Stimulated activated naive B cell treated with anti-CD40 and anti-IgM and Interleukin-4, amounts not matched to agents 10 μg/mL and 1 μg/mL and 100 μg/mL, for 72 hours (primary cell): ENCODE measurements at regions not wholly inside any gene's neighbourhood (a gene's known extent, or its start where the extent isn't known, plus 50 kb on each side); places are given as distances from the start of the nearest gene placed in this dataset.

ENCODE experiments used
- ATAC-seq, 2 donors: fragments of 150-1000 bp; cut with Tn5 transposase; replicated peaks; 2 replicates each; pipeline ENCODE4 v1.10.0; 2021; ENCODE audit warnings: moderate library complexity in 1 of 2
- DNase-seq: peaks from one replicate; pipeline ENCODE4 v3.0.0; 2021
- H3K27ac Mint-ChIP-seq: one replicate; pipeline ENCODE4 v1.8.0; 2022; ENCODE audit warnings: mild to moderate bottlenecking, mixed read lengths
- H3K27me3 Mint-ChIP-seq, 2 donors: one replicate each; pipeline ENCODE4 v1.8.0; 2022; ENCODE audit warnings: mixed read lengths in 2 of 2
- H3K36me3 Mint-ChIP-seq, 2 donors: one replicate each; pipeline ENCODE4 v1.8.0; 2022; ENCODE audit warnings: mixed read lengths in 2 of 2, mild to moderate bottlenecking in 1 of 2
- H3K4me1 Mint-ChIP-seq, 2 donors: one replicate each; pipeline ENCODE4 v1.8.0; 2022; ENCODE audit warnings: mixed read lengths in 2 of 2, mild to moderate bottlenecking in 1 of 2
- H3K4me3 Mint-ChIP-seq, 2 donors: one replicate each; pipeline ENCODE4 v1.8.0; 2022; ENCODE audit warnings: mild to moderate bottlenecking in 2 of 2, mixed read lengths in 2 of 2, moderate library complexity in 1 of 2
- H3K9me3 Mint-ChIP-seq, 2 donors: one replicate each; pipeline ENCODE4 v1.8.0; 2022; ENCODE audit warnings: mixed read lengths in 2 of 2, mild to moderate bottlenecking in 1 of 2

GRCh38 chr1:14014929-14015328, 314.9 kb downstream of the PRDM2 start:
- DNase-seq (no peak), ATAC-seq (no peak)
- Mint-ChIP-seq H3K36me3 (no peaks in the 10 kb centered on the region), H3K4me3 (no peak overlapping the region), H3K27ac (no peak overlapping the region), H3K27me3 (peaks cover 8 to 25% of the 10 kb centered on the region in 2 donors), H3K4me1 (no peaks in the 10 kb centered on the region), H3K9me3 (no peaks in the 10 kb centered on the region)

DNA sequence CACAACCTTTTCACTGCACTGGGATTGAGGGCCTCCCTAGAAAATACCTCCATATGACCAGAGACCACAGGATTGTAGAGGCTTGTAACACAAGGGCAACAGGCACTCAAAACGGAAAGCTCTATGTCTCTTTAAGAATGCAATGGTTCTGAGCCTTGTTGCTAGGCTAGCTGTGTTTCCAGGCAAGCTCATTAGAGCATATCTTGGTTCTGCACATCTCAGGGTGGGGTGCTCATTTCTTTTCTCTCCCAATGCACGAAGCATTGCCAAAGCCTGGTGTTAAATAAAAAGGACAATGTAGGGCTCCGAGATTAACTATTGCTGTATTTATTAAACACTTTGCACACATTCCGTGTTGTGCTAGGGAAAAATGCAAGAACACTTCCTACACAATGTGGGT, 315.9 kb downstream of the PRDM2 start:
- Mint-ChIP-seq H3K27ac (no peak overlapping the region), H3K36me3 (no peaks in the 10 kb centered on the region), H3K4me1 (no peaks in the 10 kb centered on the region), H3K27me3 (peaks cover 12 to 23% of the 10 kb centered on the region in 2 donors), H3K9me3 (no peaks in the 10 kb centered on the region), H3K4me3 (no peak overlapping the region)
- DNase-seq (no peak), ATAC-seq (no peak)

GRCh38 chr1:14017531-14017961, 317.6 kb downstream of the PRDM2 start:
- Mint-ChIP-seq H3K4me3 (no peak overlapping the region), H3K9me3 (no peaks in the 10 kb centered on the region), H3K4me1 (no peaks in the 10 kb centered on the region), H3K36me3 (no peaks in the 10 kb centered on the region), H3K27ac (no peak overlapping the region), H3K27me3 (peaks cover 12 to 20% of the 10 kb centered on the region in 2 donors)
- ATAC-seq (no peak), DNase-seq (no peak)

GRCh38 chr1:14019461-14019860, 319.5 kb downstream of the PRDM2 start:
- no peak overlapping the region for H3K4me3 Mint-ChIP-seq

DNA sequence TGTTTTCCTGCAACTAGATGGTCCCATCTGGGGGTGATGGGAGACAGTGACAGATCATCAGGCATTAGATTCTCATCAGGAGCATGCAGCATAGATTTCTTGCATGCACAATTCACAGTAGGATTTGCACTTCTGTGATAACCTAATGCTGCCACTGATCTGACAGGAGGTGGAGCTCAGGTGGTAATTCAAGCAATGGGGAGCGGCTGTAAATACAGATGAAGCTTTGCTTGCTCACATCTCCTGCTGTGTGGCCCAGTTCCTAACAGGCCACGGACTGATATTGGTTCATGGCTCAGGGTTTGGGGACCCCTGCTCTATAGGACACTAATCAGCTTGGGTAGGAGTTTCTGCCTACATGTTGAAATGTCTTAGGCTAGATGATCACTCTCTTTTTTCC, 320.0 kb downstream of the PRDM2 start:
- DNase-seq = no peak
- Mint-ChIP-seq H3K36me3 (no peaks in the 10 kb centered on the region), H3K4me3 (no peak overlapping the region), H3K27me3 (peaks cover 20% of the 10 kb centered on the region in 2 donors), H3K27ac (no peak overlapping the region), H3K9me3 (no peaks in the 10 kb centered on the region), H3K4me1 (no peaks in the 10 kb centered on the region)
- ATAC-seq = no peak

More at GRCh38 chr1:14019461-14019860, 319.5 kb downstream of the PRDM2 start:
- Mint-ChIP-seq H3K27me3 (peaks cover 20% of the 10 kb centered on the region in 2 donors), H3K4me1 (no peaks in the 10 kb centered on the region), H3K9me3 (no peaks in the 10 kb centered on the region), H3K27ac (no peak overlapping the region), H3K36me3 (no peaks in the 10 kb centered on the region)
- no peak for ATAC-seq
- DNase-seq = no peak

- Mint-ChIP-seq H3K9me3 (peaks cover 0 to 3% of the 10 kb centered on the region in 2 donors), H3K4me3 (no peak overlapping the region), H3K4me1 (no peaks in the 10 kb centered on the region), H3K36me3 (no peaks in the 10 kb centered on the region), H3K27me3 (peaks cover 13 to 24% of the 10 kb centered on the region in 2 donors), H3K27ac (no peak overlapping the region)
- no peak for DNase-seq
- no peak for ATAC-seq
Observed at GRCh38 chr1:14027099-14027498, 327.1 kb downstream of the PRDM2 start.

- DNase-seq (no peak), ATAC-seq (no peak)
- no peaks in the 10 kb centered on the region for H3K36me3 Mint-ChIP-seq
- H3K27me3 Mint-ChIP-seq = peaks cover 23 to 27% of the 10 kb centered on the region in 2 donors
- H3K9me3 Mint-ChIP-seq = peaks cover 3 to 6% of the 10 kb centered on the region in 2 donors
- H3K27ac Mint-ChIP-seq = no peak overlapping the region
- H3K4me3 Mint-ChIP-seq = no peak overlapping the region
- H3K4me1 Mint-ChIP-seq = no peaks in the 10 kb centered on the region
Observed at GRCh38 chr1:14031461-14031860, 331.5 kb downstream of the PRDM2 start.

- no peaks in the 10 kb centered on the region for H3K4me1 Mint-ChIP-seq
- no peak for ATAC-seq
- H3K9me3 Mint-ChIP-seq = peaks cover 3 to 6% of the 10 kb centered on the region in 2 donors
- no peak overlapping the region for H3K4me3 Mint-ChIP-seq
- no peak for DNase-seq
- peaks cover 22 to 28% of the 10 kb centered on the region in 2 donors for H3K27me3 Mint-ChIP-seq
- no peak overlapping the region for H3K27ac Mint-ChIP-seq
- H3K36me3 Mint-ChIP-seq = no peaks in the 10 kb centered on the region
Observed at GRCh38 chr1:14034506-14034905, 334.5 kb downstream of the PRDM2 start.

GRCh38 chr1:14037101-14037847, 337.3 kb downstream of the PRDM2 start:
- Mint-ChIP-seq H3K4me1 (peaks cover 4 to 9% of the 10 kb centered on the region in 2 donors), H3K36me3 (peaks cover 0 to 4% of the 10 kb centered on the region in 2 donors), H3K9me3 (peaks cover 14 to 17% of the 10 kb centered on the region in 2 donors), H3K27ac (no peak overlapping the region), H3K27me3 (peaks cover 13 to 18% of the 10 kb centered on the region in 2 donors), H3K4me3 (no peak overlapping the region)
- DNase-seq = no peak
- no peak for ATAC-seq

DNA sequence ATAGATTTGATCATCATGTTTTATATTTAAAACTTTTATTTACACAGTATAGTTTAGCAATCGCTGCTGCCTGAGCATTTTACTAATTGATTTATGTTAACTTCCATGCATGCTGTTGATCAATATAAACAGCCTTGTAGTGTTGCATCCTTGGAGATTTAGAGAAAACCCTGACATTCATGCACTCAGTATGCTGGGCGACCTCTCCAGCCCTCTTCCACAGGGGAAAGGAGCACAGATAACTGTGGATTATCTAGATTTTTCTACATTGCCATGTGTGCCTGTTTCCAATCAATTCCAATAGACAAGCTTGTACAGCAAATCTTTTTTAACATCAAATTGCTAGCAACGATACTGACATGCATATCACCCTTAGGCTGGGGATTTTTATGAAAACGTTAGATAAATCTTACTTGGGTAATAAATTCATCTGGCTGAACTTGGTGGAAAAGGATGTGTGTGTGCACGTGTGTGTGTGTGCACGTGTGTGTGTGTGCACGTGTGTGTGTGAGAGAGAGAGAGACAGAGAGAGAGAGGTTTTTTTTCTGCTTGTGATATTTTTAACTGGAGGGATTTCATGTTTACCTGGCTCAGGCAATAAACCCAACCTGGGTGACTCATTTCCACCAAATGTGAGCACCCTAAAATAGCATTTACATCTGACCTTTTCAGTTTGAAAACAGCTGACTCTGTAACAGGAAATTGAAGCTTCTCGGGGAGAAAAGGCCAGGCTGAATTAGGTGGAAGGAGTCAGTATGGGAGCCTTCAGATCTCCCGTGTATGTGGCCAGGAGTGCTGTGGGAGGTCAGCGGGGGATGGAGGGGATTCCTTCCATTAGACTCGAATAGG, 339.8 kb downstream of the PRDM2 start:
- H3K27ac Mint-ChIP-seq = peak overlapping the region; percentile 70
- DNase-seq = no peak
- ATAC-seq = peak; percentile 64 to 76
- H3K4me3 Mint-ChIP-seq = peak overlapping the region in 1 of 2 donors; percentile 1
- peaks cover 4 to 9% of the 10 kb centered on the region in 2 donors for H3K4me1 Mint-ChIP-seq
- H3K36me3 Mint-ChIP-seq = peaks cover 2 to 4% of the 10 kb centered on the region in 2 donors
- H3K27me3 Mint-ChIP-seq = peaks cover 9% of the 10 kb centered on the region in 2 donors
- H3K9me3 Mint-ChIP-seq = peaks cover 19 to 24% of the 10 kb centered on the region in 2 donors

DNA sequence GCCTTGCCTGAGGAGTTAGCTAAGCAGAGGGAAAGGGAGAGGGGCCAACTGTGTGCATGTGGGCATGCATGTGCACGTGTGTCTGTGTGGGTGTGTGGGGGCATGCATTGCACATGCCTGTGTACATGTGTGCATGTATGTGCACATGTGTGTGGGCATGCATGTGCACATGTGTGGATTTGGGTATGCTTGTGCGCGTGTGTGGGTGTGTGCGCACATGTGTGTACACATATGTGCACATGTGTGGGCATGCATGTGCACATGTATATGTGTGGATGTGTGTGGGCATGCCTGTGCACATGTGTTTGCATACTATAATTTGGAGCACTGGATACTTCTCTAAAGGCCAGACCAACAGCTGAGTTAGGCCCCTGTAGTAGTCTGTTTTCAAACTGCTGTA, 350.0 kb downstream of the PRDM2 start:
- H3K27me3 Mint-ChIP-seq = peaks cover 17% of the 10 kb centered on the region in 2 donors
- ATAC-seq (no peak), DNase-seq (no peak)
- no peak overlapping the region for H3K4me3 Mint-ChIP-seq
- H3K9me3 Mint-ChIP-seq = peaks cover 5 to 10% of the 10 kb centered on the region in 2 donors
- no peaks in the 10 kb centered on the region for H3K4me1 Mint-ChIP-seq
- no peak overlapping the region for H3K27ac Mint-ChIP-seq
- H3K36me3 Mint-ChIP-seq = no peaks in the 10 kb centered on the region

- DNase-seq (no peak), ATAC-seq (no peak)
- H3K4me1 Mint-ChIP-seq = no peaks in the 10 kb centered on the region
- H3K27me3 Mint-ChIP-seq = peaks cover 18 to 32% of the 10 kb centered on the region in 2 donors
- no peak overlapping the region for H3K27ac Mint-ChIP-seq
- H3K9me3 Mint-ChIP-seq = peaks cover 1 to 6% of the 10 kb centered on the region in 2 donors
- H3K36me3 Mint-ChIP-seq = no peaks in the 10 kb centered on the region
- H3K4me3 Mint-ChIP-seq = no peak overlapping the region
Observed at GRCh38 chr1:14055442-14056223, 355.6 kb downstream of the PRDM2 start.

DNA sequence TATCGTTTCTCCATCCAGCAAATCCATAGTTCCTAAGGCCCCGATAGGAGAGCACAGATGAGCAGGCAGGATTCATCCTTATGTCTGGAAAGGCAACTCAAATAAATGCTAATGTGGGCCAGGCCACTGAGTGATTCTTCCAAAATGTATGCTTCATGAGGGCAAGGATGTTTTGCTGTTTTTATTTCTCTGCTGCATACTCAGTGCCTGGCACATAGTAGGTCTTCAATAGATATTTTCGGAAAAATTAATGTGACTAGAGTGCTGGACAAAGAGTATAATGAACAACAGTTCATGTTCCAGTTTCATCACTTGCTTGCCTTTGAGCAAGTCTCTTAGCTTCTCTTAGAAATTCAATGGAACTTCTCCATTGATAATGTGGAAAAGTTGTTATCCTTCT, 357.7 kb downstream of the PRDM2 start:
- H3K9me3 Mint-ChIP-seq = peaks cover 1 to 6% of the 10 kb centered on the region in 2 donors
- DNase-seq (no peak), ATAC-seq (no peak)
- no peaks in the 10 kb centered on the region for H3K4me1 Mint-ChIP-seq
- H3K4me3 Mint-ChIP-seq = no peak overlapping the region
- H3K36me3 Mint-ChIP-seq = no peaks in the 10 kb centered on the region
- H3K27ac Mint-ChIP-seq = no peak overlapping the region
- peaks cover 10 to 28% of the 10 kb centered on the region in 2 donors for H3K27me3 Mint-ChIP-seq

- H3K9me3 Mint-ChIP-seq = peaks cover 3 to 6% of the 10 kb centered on the region in 2 donors
- no peaks in the 10 kb centered on the region for H3K4me1 Mint-ChIP-seq
- H3K27me3 Mint-ChIP-seq = peaks cover 10 to 21% of the 10 kb centered on the region in 2 donors
- no peak for ATAC-seq
- no peak overlapping the region for H3K4me3 Mint-ChIP-seq
- H3K27ac Mint-ChIP-seq = no peak overlapping the region
- DNase-seq = no peak
- no peaks in the 10 kb centered on the region for H3K36me3 Mint-ChIP-seq
Observed at GRCh38 chr1:14061204-14061603, 361.2 kb downstream of the PRDM2 start.
